Hippocampal formation (tissue), 2 donors: ENCODE measurements at regions not wholly inside any gene's neighbourhood (a gene's known extent, or its start where the extent isn't known, plus 50 kb on each side); places are given as distances from the start of the nearest gene placed in this dataset.

Experiments used
- DNase-seq, 2 donors: peaks; one replicate each; lab custom pipeline; 2025; lab: John Stamatoyannopoulos, UW

GRCh38 chr12:38556647-38557046, 240.1 kb downstream of the ALG10B start:
- DNase-seq = no peak

DNA sequence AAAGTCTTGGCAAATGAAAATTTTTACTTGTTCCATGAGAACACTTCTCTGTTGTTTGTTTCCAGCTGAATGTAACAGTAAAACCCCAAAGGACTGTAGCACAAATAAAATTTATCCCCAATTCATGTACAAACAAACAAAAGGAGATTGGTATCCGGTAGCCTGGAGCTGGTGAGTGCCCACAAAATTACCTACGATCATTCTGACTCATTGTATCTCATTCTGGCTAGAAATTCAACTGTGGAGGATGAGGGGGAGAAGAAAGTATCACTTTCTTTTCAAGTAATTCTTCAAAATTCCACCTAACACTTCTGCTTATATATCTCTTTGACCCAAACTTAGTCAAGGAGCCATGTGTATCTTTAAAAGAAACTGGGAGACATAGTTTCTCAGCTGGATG, 268.5 kb downstream of the ALG10B start:
- DNase-seq = no peak

GRCh38 chr12:38586789-38587188, 270.2 kb downstream of the ALG10B start:
- no peak for DNase-seq

- DNase-seq = no peak
Observed at GRCh38 chr12:38587594-38587993, 271.0 kb downstream of the ALG10B start.

- no peak for DNase-seq
Observed at GRCh38 chr12:38588624-38589305, 272.2 kb downstream of the ALG10B start.

GRCh38 chr12:38589306-38589632, 272.7 kb downstream of the ALG10B start:
- no peak for DNase-seq

DNA sequence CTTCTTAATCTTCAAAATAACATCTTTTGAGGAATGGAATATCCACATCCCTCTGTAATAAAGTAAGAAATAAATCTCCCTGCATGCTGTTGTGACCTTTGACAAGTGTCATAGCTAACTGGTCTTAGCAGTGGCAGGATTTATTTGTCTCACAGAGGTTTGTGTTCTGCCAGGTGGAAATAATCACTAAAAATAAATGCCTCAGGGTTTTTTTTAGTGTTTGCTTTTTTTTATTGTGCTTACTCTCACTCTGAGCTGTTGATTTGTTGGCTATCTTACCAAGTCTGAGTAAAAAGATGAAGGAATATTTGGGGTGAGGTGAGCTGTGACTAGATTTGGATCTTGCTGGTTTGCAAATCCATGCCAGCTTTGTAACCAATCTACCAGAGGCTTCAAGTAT, 285.4 kb downstream of the ALG10B start:
- no peak for DNase-seq
